Gastroesophageal sphincter (tissue), 4 donors: ENCODE measurements at regions not wholly inside any gene's neighbourhood (a gene's known extent, or its start where the extent isn't known, plus 50 kb on each side); places are given as distances from the start of the nearest gene placed in this dataset.
"Not testable (repeated sequence)": the region's sequence is repeated elsewhere in the genome, so short reads cannot be mapped to it uniquely, and the experiment has no call there.

Source experiments
- ATAC-seq: fragments of 150-250 bp; one replicate; pipeline ENCODE4 v1.9.1; 2016; ENCODE audit warnings: mild to moderate bottlenecking, moderate library complexity
- H3K27ac ChIP-seq, 4 donors: fragments of 200-600 bp; sonication (generic) in 3 of 4; 1 replicate in 3 of 4; 2 replicates in 1 of 4; pipeline ENCODE4 v1.5.1; 2016 to 2019
- H3K27me3 ChIP-seq: fragments of 200-600 bp; sonication (generic); one replicate; pipeline ENCODE4 v1.5.1; 2019
- H3K36me3 ChIP-seq, 2 donors: fragments of 200-600 bp; sonication (generic); one replicate each; pipeline ENCODE4 v1.5.1; 2019; ENCODE audit warnings: control low read depth in 1 of 2
- H3K4me1 ChIP-seq, 3 donors: fragments of 200-600 bp; sonication (generic); 1 replicate in 2 of 3; 2 replicates in 1 of 3; pipeline ENCODE4 v1.5.1; 2016 to 2019; ENCODE audit warnings: control low read depth in 2 of 3
- H3K4me3 ChIP-seq, 2 donors: fragments of 200-600 bp; sonication (generic); one replicate each; pipeline ENCODE4 v1.5.1; 2019; ENCODE audit warnings: mild to moderate bottlenecking in 1 of 2, moderate library complexity in 1 of 2
- H3K9me3 ChIP-seq, 3 donors: fragments of 200-600 bp; sonication (generic); one replicate each; pipeline ENCODE4 v1.5.1; 2017 to 2019; ENCODE audit warnings: control low read depth in 2 of 3
- CTCF ChIP-seq, 4 experiments: fragments of 200-600 bp in 2 of 4; fragments of 450-650 bp in 2 of 4; sonication (generic) in 1 of 4; IDR thresholded peaks; one replicate each; pipeline ENCODE4 v1.5.1; 2017 to 2019; ENCODE audit warnings: antibody characterized with exemption in 4 of 4, mild to moderate bottlenecking in 2 of 4, moderate library complexity in 2 of 4
- EP300 ChIP-seq: sonication (generic); formaldehyde crosslinking; IDR thresholded peaks from one replicate; pipeline ENCODE4 v1.6.1; 2017; ENCODE audit warnings: antibody characterized with exemption, mild to moderate bottlenecking
- POLR2A ChIP-seq, 2 donors: fragments of 450-650 bp; IDR thresholded peaks; one replicate each; pipeline ENCODE4 v1.6.1; 2017; ENCODE audit warnings: antibody characterized with exemption in 2 of 2, mild to moderate bottlenecking in 2 of 2, moderate library complexity in 1 of 2
- POLR2AphosphoS5 ChIP-seq: sonication (generic); formaldehyde crosslinking; IDR thresholded peaks from one replicate; pipeline ENCODE4 v1.6.1; 2017; ENCODE audit warnings: antibody characterized with exemption
- WGBS, 2 donors: methylation state at CpG; one replicate each; pipeline ENCODE4 v1.1.5; 2018; ENCODE audit warnings: low coverage in 1 of 2; 5-methylcytosine and 5-hydroxymethylcytosine counted together

- no peak for ATAC-seq
- Histone ChIP-seq H3K9me3 (no peaks in the 10 kb centered on the region), H3K27me3 (no peaks in the 10 kb centered on the region), H3K4me3 (no peak overlapping the region), H3K36me3 (no peaks in the 10 kb centered on the region), H3K4me1 (peaks cover 0 to 4% (median 0%) of the 10 kb centered on the region in 3 donors), H3K27ac (no peak overlapping the region)
- TF ChIP-seq POLR2AphosphoS5 (no peak), CTCF (IDR thresholded peaks at IDR 0.05) (no peak)
- 84 to 87% methylated on average over 3 of the region's 3 CpGs for WGBS, 2 donors
These were observed 183.2 kb upstream of the NR2F2 start for GRCh38 chr15:96147267-96147666.

- WGBS, 2 donors = 70 to 77% methylated on average over 5 of the region's 7 CpGs
- Histone ChIP-seq H3K27ac (no peak overlapping the region), H3K4me3 (no peak overlapping the region), H3K27me3 (no peaks in the 10 kb centered on the region), H3K36me3 (no peaks in the 10 kb centered on the region), H3K4me1 (no peaks in the 10 kb centered on the region), H3K9me3 (no peaks in the 10 kb centered on the region)
- no peak for ATAC-seq
- TF ChIP-seq CTCF (IDR thresholded peaks at IDR 0.05) = no peak
- no peak for TF ChIP-seq EP300
- TF ChIP-seq POLR2A (IDR thresholded peaks at IDR 0.05) = no peak
- no peak for TF ChIP-seq POLR2AphosphoS5
These were observed 180.2 kb upstream of the NR2F2 start for GRCh38 chr15:96150254-96150653.

- not testable (repeated sequence) for H3K9me3 ChIP-seq, ATAC-seq, H3K27ac ChIP-seq, H3K36me3 ChIP-seq, H3K27me3 ChIP-seq, H3K4me1 ChIP-seq, H3K4me3 ChIP-seq
- WGBS, 2 donors = 82 to 100% methylated on average over 2 to 5 of the region's 8 CpGs
These were observed 178.8 kb upstream of the NR2F2 start for GRCh38 chr15:96151749-96152148.

- no peak for ATAC-seq
- 100% methylated on average over 1 of the region's 2 CpGs; no CpG with 5 or more reads in 1 of the 2 donors for WGBS, 2 donors
- Histone ChIP-seq H3K27me3 (no peaks in the 10 kb centered on the region), H3K27ac (no peak overlapping the region), H3K4me3 (no peak overlapping the region), H3K36me3 (no peaks in the 10 kb centered on the region), H3K4me1 (peaks cover 0 to 9% (median 0%) of the 10 kb centered on the region in 3 donors), H3K9me3 (no peaks in the 10 kb centered on the region)
- TF ChIP-seq EP300 (no peak), POLR2A (IDR thresholded peaks at IDR 0.05) (no peak), CTCF (IDR thresholded peaks at IDR 0.05) (no peak), POLR2AphosphoS5 (no peak)
These were observed 176.6 kb upstream of the NR2F2 start for GRCh38 chr15:96153929-96154328.

GRCh38 chr15:96158938-96159337 is 171.6 kb upstream of the NR2F2 start:
- no peak for TF ChIP-seq POLR2A (IDR thresholded peaks at IDR 0.05)
- peak; percentile 65 for TF ChIP-seq POLR2AphosphoS5
- H3K9me3 ChIP-seq = no peaks in the 10 kb centered on the region
- H3K4me1 ChIP-seq = peaks cover 0 to 30% (median 0%) of the 10 kb centered on the region in 3 donors
- no peaks in the 10 kb centered on the region for H3K36me3 ChIP-seq
- 47 to 78% methylated on average over 3 to 4 of the region's 5 CpGs for WGBS, 2 donors
- no peak overlapping the region for H3K4me3 ChIP-seq
- peak; percentile 68 for ATAC-seq
- H3K27ac ChIP-seq = peak overlapping the region in 2 of 4 donors; percentile 27 to 56
- no peaks in the 10 kb centered on the region for H3K27me3 ChIP-seq

GRCh38 chr15:96160269-96160668 is 170.2 kb upstream of the NR2F2 start:
- peak overlapping the region in 3 of 4 donors; percentile 55 to 76 (median 56) for H3K27ac ChIP-seq
- H3K27me3 ChIP-seq = no peaks in the 10 kb centered on the region
- TF ChIP-seq POLR2AphosphoS5 (peak; percentile 25), EP300 (no peak)
- no peaks in the 10 kb centered on the region for H3K36me3 ChIP-seq
- no peak overlapping the region for H3K4me3 ChIP-seq
- 24 to 35% methylated on average over 7 to 8 of the region's 8 CpGs for WGBS, 2 donors
- H3K4me1 ChIP-seq = peaks cover 0 to 30% (median 0%) of the 10 kb centered on the region in 3 donors
- ATAC-seq = no peak
- H3K9me3 ChIP-seq = no peaks in the 10 kb centered on the region
